Testis (tissue), 2 donors: ENCODE measurements at regions not wholly inside any gene's neighbourhood (a gene's known extent, or its start where the extent isn't known, plus 50 kb on each side); places are given as distances from the start of the nearest gene placed in this dataset.

Experiments used
- DNase-seq: peaks from one replicate; pipeline ENCODE4 v3.0.0-alpha.2; 2019
- H3K27ac ChIP-seq, 2 donors: fragments of 200-600 bp; sonication (generic); one replicate each; pipeline ENCODE4 v1.5.1; 2019
- H3K27me3 ChIP-seq: fragments of 200-600 bp; sonication (generic); one replicate; pipeline ENCODE4 v1.5.1; 2019
- H3K36me3 ChIP-seq: fragments of 200-600 bp; sonication (generic); one replicate; pipeline ENCODE4 v1.5.1; 2017; ENCODE audit warnings: low read depth; ENCODE audit errors: missing control alignments
- H3K4me1 ChIP-seq: fragments of 200-600 bp; sonication (generic); one replicate; pipeline ENCODE4 v1.5.1; 2019
- H3K4me3 ChIP-seq, 2 donors: fragments of 200-600 bp; sonication (generic); one replicate each; pipeline ENCODE4 v1.5.1; 2017 to 2019
- H3K9me3 ChIP-seq: fragments of 200-600 bp; sonication (generic); one replicate; pipeline ENCODE4 v1.5.1; 2017
- CTCF ChIP-seq, 3 experiments: fragments of 450-650 bp in 2 of 3; fragments of 200-600 bp in 1 of 3; sonication (generic) in 1 of 3; IDR thresholded peaks; one replicate each; pipeline ENCODE4 v1.5.1; 2016 to 2019; ENCODE audit warnings: antibody characterized with exemption in 3 of 3, mild to moderate bottlenecking in 2 of 3, moderate library complexity in 1 of 3
- POLR2A ChIP-seq: fragments of 450-650 bp; IDR thresholded peaks from one replicate; pipeline ENCODE4 v1.6.1; 2017; ENCODE audit warnings: antibody characterized with exemption, mild to moderate bottlenecking, moderate library complexity
- WGBS, 2 donors: methylation state at CpG; one replicate each; pipeline ENCODE4 v1.1.5; 2018; 5-methylcytosine and 5-hydroxymethylcytosine counted together
- intact Hi-C: fragments of 100-400 bp; cut with DNase I; formaldehyde crosslinking; loops from one replicate; pipeline ENCODE4 v1.15.1; 2023; ENCODE audit warnings: low total_unique reads

- WGBS, 2 donors, result 79 to 80% methylated on average over 9 to 13 of the region's 13 CpGs
- no peaks in the 10 kb centered on the region for H3K27me3 ChIP-seq
- no peak overlapping the region for H3K27ac ChIP-seq
- TF ChIP-seq POLR2A (no peak), CTCF (IDR thresholded peaks at IDR 0.05) (peak in 2 of 3 experiments; percentile 52 to 53)
- no peaks in the 10 kb centered on the region for H3K36me3 ChIP-seq
- intact Hi-C loops, result loop anchor here (5.0 kb wide), 1 partner anchor 140 kb away; no protein-coding TSS in a partner anchor
- H3K4me3 ChIP-seq, result no peak overlapping the region
- no peaks in the 10 kb centered on the region for H3K4me1 ChIP-seq
- peak; percentile 57 for DNase-seq
- no peaks in the 10 kb centered on the region for H3K9me3 ChIP-seq
Measured at GRCh38 chr9:757246-757881, 84.1 kb upstream of the DMRT1 start.

GRCh38 chr9:758146-758545 lies 83.4 kb upstream of the DMRT1 start:
- H3K4me1 ChIP-seq, result no peaks in the 10 kb centered on the region

GRCh38 chr9:759541-759940 lies 82.0 kb upstream of the DMRT1 start:
- 93 to 94% methylated on average over 8 of the region's 8 CpGs for WGBS, 2 donors
- H3K27ac ChIP-seq, result no peak overlapping the region
- no peak for DNase-seq
- TF ChIP-seq POLR2A (no peak), CTCF (IDR thresholded peaks at IDR 0.05) (no peak)
- no peak overlapping the region for H3K4me3 ChIP-seq
- intact Hi-C loops, result loop anchor here (5.0 kb wide), 1 partner anchor 142 kb away; no protein-coding TSS in a partner anchor
- H3K9me3 ChIP-seq, result no peaks in the 10 kb centered on the region
- H3K36me3 ChIP-seq, result no peaks in the 10 kb centered on the region
- no peaks in the 10 kb centered on the region for H3K27me3 ChIP-seq
- H3K4me1 ChIP-seq, result no peaks in the 10 kb centered on the region

More at GRCh38 chr9:758146-758545, 83.4 kb upstream of the DMRT1 start:
- Histone ChIP-seq H3K36me3 (no peaks in the 10 kb centered on the region), H3K27ac (no peak overlapping the region), H3K9me3 (no peaks in the 10 kb centered on the region), H3K27me3 (no peaks in the 10 kb centered on the region), H3K4me3 (no peak overlapping the region)
- TF ChIP-seq CTCF (IDR thresholded peaks at IDR 0.05), result no peak
- no peak for TF ChIP-seq POLR2A
- WGBS, 2 donors, result 87 to 91% methylated on average over 5 of the region's 5 CpGs
- intact Hi-C loops, result loop anchor here (5.0 kb wide), 1 partner anchor 141 kb away; no protein-coding TSS in a partner anchor
- no peak for DNase-seq

GRCh38 chr9:759983-760736 lies 81.3 kb upstream of the DMRT1 start:
- no peak for TF ChIP-seq POLR2A
- no peak for TF ChIP-seq CTCF (IDR thresholded peaks at IDR 0.05)
- intact Hi-C loops, result loop anchor here (5.0 kb wide), 1 partner anchor 143 kb away; no protein-coding TSS in a partner anchor
- H3K27ac ChIP-seq, result no peak overlapping the region
- no peaks in the 10 kb centered on the region for H3K4me1 ChIP-seq
- no peak overlapping the region for H3K4me3 ChIP-seq
- 93 to 94% methylated on average over 10 of the region's 10 CpGs for WGBS, 2 donors
- no peaks in the 10 kb centered on the region for H3K9me3 ChIP-seq
- H3K27me3 ChIP-seq, result no peaks in the 10 kb centered on the region
- DNase-seq, result no peak
- no peaks in the 10 kb centered on the region for H3K36me3 ChIP-seq
